CD4-positive, alpha-beta T cell treated with Interleukin-6 at 100 ng/mL for 8 hours (primary cell): ENCODE measurements at regions not wholly inside any gene's neighbourhood (a gene's known extent, or its start where the extent isn't known, plus 50 kb on each side); places are given as distances from the start of the nearest gene placed in this dataset.

Source experiments
- DNase-seq: peaks from one replicate; pipeline ENCODE4 v3.0.0-alpha.2; 2020; ENCODE audit warnings: mixed read lengths, low spot score

- DNase-seq, result no peak
Observed at GRCh38 chr2:2993172-2993692, 384.4 kb downstream of the EIPR1 start.

GRCh38 chr2:2992634-2993033, 385.0 kb downstream of the EIPR1 start:
- no peak for DNase-seq

GRCh38 chr2:2985020-2985419, 392.6 kb downstream of the EIPR1 start:
- no peak for DNase-seq

- no peak for DNase-seq
Observed at GRCh38 chr2:2981000-2981399, 396.6 kb downstream of the EIPR1 start.

- no peak for DNase-seq
Observed at GRCh38 chr2:2974982-2975381, 402.6 kb downstream of the EIPR1 start.

- DNase-seq, result no peak
Observed at GRCh38 chr2:2960441-2961133, 417.0 kb downstream of the EIPR1 start.

- no peak for DNase-seq
Observed at GRCh38 chr2:2950403-2950952, 427.1 kb downstream of the EIPR1 start.

GRCh38 chr2:2947406-2947805, 430.2 kb downstream of the EIPR1 start:
- DNase-seq, result no peak

GRCh38 chr2:2942906-2943305, 434.7 kb downstream of the EIPR1 start:
- no peak for DNase-seq

- DNase-seq, result no peak
Observed at GRCh38 chr2:2942225-2942624, 435.4 kb downstream of the EIPR1 start.

- DNase-seq, result no peak
Observed at GRCh38 chr2:2941205-2941604, 436.4 kb downstream of the EIPR1 start.

GRCh38 chr2:2940702-2941101, 436.9 kb downstream of the EIPR1 start:
- no peak for DNase-seq

GRCh38 chr2:2940061-2940460, 437.6 kb downstream of the EIPR1 start:
- no peak for DNase-seq

- no peak for DNase-seq
Observed at GRCh38 chr2:2939078-2939795, 438.4 kb downstream of the EIPR1 start.

GRCh38 chr2:2938481-2938880, 439.1 kb downstream of the EIPR1 start:
- no peak for DNase-seq

- no peak for DNase-seq
Observed at GRCh38 chr2:2935445-2936149, 442.0 kb downstream of the EIPR1 start.

GRCh38 chr2:2933426-2933825, 444.2 kb downstream of the EIPR1 start:
- no peak for DNase-seq

- no peak for DNase-seq
Observed at GRCh38 chr2:2932692-2933305, 444.8 kb downstream of the EIPR1 start.

- DNase-seq, result no peak
Observed at GRCh38 chr2:2932189-2932588, 445.4 kb downstream of the EIPR1 start.

GRCh38 chr2:2931318-2932075, 446.1 kb downstream of the EIPR1 start:
- no peak for DNase-seq

GRCh38 chr2:2930841-2931240, 446.8 kb downstream of the EIPR1 start:
- DNase-seq, result no peak

GRCh38 chr2:2926858-2927175, 450.8 kb downstream of the EIPR1 start:
- no peak for DNase-seq
